ENCODE measurements at regions not wholly inside any gene's neighbourhood (a gene's known extent, or its start where the extent isn't known, plus 50 kb on each side); places are given as distances from the start of the nearest gene placed in this dataset.

GRCh38 chr9:124191691-124192395 is 65.9 kb upstream of the NEK6 start:
- Histone ChIP-seq H3K27ac (no peak overlapping the region), H3K4me1 (peaks cover 0 to 6% (median 1%) of the 10 kb centered on the region in 6 donors), H3K27me3 (replicated peaks in 1 of 7) (peaks cover 0 to 6% (median 0%) of the 10 kb centered on the region in 7 donors), H3K9me3 (peaks cover 0 to 22% (median 14%) of the 10 kb centered on the region in 8 donors), H3K36me3 (no peaks in the 10 kb centered on the region), H3K4me3 (no peak overlapping the region)
- DNase-seq, result no peak
- WGBS, 5 donors, result 90 to 99% (median 92%) methylated on average over 6 of the region's 6 CpGs
- TF ChIP-seq POLR2AphosphoS5 (IDR thresholded peaks at IDR 0.05) (no peak), CTCF (IDR thresholded peaks at IDR 0.05 in 8 of 11, conservative IDR thresholded peaks at IDR 0.05 in 3 of 11) (no peak), POLR2A (IDR thresholded peaks at IDR 0.05) (no peak)
- intact Hi-C loops (cut with DNase I; ENCODE audit: low total_unique reads), result no loop called here

DNA sequence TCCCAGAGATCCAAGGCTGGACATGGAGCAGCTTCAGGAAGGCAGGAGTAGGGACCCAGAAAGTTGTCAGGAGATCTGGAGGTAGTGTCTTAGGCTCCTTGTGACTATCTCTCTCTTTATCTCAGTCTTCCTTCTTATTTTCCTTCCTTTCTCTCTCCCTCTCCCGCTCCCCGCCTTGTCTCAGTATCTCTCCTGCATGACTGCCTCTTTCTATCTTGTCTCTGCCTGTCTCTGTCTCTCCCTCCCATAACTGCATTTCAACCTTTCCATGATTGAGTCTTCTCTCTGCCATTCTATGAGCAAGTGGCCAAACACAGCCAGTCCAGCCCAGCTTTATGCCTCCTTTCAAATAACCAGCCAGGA is 61.0 kb upstream of the NEK6 start:
- peak overlapping the region in 7 of 8 donors; percentile 65 to 86 (median 74) for H3K27ac ChIP-seq
- intact Hi-C loops (cut with DNase I; ENCODE audit: low total_unique reads), result no loop called here
- H3K4me3 ChIP-seq, result peak overlapping the region in 1 of 8 donors; percentile 37
- 92 to 100% (median 92%) methylated on average over 2 of the region's 2 CpGs for WGBS, 5 donors
- H3K9me3 ChIP-seq, result peaks cover 0 to 22% (median 14%) of the 10 kb centered on the region in 8 donors
- H3K4me1 ChIP-seq, result peaks cover 0 to 53% (median 27%) of the 10 kb centered on the region in 6 donors
- H3K36me3 ChIP-seq, result no peaks in the 10 kb centered on the region
- no peaks in the 10 kb centered on the region for H3K27me3 ChIP-seq (replicated peaks in 1 of 7)
- DNase-seq, result no peak
- no peak for TF ChIP-seq CTCF (IDR thresholded peaks at IDR 0.05 in 8 of 11, conservative IDR thresholded peaks at IDR 0.05 in 3 of 11)
- no peak for TF ChIP-seq POLR2AphosphoS5 (IDR thresholded peaks at IDR 0.05)
- no peak for TF ChIP-seq POLR2A (IDR thresholded peaks at IDR 0.05)

DNA sequence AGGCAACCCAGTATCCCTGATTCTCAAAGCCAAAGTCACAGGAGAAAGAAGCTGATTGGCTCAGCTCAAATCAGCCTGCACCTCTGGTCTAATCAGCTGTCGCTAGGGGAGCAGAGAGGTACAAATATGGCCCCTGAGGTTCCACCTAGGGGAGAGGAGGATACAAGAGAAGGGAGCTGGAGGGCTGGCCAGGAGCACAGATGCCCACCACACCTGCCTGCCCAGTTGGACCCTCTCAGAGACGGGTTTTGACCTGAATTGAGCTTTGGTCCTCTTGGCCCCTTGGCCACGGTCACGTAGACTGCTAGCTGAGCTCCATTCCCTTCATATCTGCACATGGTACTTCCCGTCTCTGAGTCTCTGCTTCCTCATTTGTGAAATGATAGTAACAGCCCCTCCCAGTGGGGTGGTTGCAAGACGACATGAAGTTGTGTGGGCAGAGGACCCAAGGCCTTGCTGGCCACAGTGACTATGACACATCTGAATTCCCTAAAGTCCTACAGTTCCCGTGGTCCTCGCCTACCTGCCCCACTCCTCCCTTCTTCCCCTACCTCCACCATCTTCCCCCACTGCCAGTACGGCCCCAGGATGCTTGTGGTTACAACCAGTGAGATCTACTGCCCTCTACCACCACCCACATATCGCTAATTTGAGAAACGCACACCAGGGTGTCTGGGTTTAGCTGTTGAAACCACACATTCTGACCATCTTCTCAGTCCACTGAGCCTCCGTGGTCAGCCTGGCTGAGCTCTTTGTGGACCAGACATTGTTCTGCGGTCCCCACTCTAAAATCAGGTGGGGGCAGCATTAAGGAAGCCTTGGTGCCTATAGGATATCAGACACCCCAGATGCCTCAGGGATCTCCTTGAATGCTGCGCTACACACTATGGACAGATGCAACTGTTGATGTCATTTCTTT is 60.3 kb upstream of the NEK6 start:
- H3K27ac ChIP-seq, result peak overlapping the region; percentile 14 to 86 (median 74)
- H3K36me3 ChIP-seq, result no peaks in the 10 kb centered on the region
- TF ChIP-seq POLR2A (IDR thresholded peaks at IDR 0.05) (no peak), CTCF (IDR thresholded peaks at IDR 0.05 in 8 of 11, conservative IDR thresholded peaks at IDR 0.05 in 3 of 11) (peak in 4 of 11 experiments; percentile 23 to 42 (median 35)), POLR2AphosphoS5 (IDR thresholded peaks at IDR 0.05) (peak in 1 of 3 donors; percentile 43)
- H3K4me3 ChIP-seq, result peak overlapping the region in 1 of 8 donors; percentile 37
- H3K9me3 ChIP-seq, result peaks cover 0 to 22% (median 14%) of the 10 kb centered on the region in 8 donors
- intact Hi-C loops (cut with DNase I; ENCODE audit: low total_unique reads), result no loop called here
- peaks cover 4 to 59% (median 34%) of the 10 kb centered on the region in 6 donors for H3K4me1 ChIP-seq
- DNase-seq, result peak; percentile 82
- H3K27me3 ChIP-seq (replicated peaks in 1 of 7), result no peaks in the 10 kb centered on the region
- WGBS, 5 donors, result 35 to 46% (median 44%) methylated on average over 11 to 14 of the region's 14 CpGs

Measured in spleen (tissue), 11 donors.